ENCODE measurements at regions not wholly inside any gene's neighbourhood (a gene's known extent, or its start where the extent isn't known, plus 50 kb on each side); places are given as distances from the start of the nearest gene placed in this dataset.

- TF ChIP-seq CTCF (conservative IDR thresholded peaks at IDR 0.05; ENCODE audit: low read depth, low read length) (no peak), EZH2 (IDR thresholded peaks at IDR 0.05; ENCODE audit: borderline replicate concordance, low read depth, low read length, poor library complexity, severe bottlenecking) (no peak)
Observed at GRCh38 chr3:192993411-192993810, 75.8 kb upstream of the MB21D2 start.

Measured in A673 (cell line).